ENCODE measurements at regions not wholly inside any gene's neighbourhood (a gene's known extent, or its start where the extent isn't known, plus 50 kb on each side); places are given as distances from the start of the nearest gene placed in this dataset.
A peak's percentile ranks its signal among the peaks of the same experiment; 100 is the strongest.
"Not testable (repeated sequence)": the region's sequence is repeated elsewhere in the genome, so short reads cannot be mapped to it uniquely, and the experiment has no call there.

DNA sequence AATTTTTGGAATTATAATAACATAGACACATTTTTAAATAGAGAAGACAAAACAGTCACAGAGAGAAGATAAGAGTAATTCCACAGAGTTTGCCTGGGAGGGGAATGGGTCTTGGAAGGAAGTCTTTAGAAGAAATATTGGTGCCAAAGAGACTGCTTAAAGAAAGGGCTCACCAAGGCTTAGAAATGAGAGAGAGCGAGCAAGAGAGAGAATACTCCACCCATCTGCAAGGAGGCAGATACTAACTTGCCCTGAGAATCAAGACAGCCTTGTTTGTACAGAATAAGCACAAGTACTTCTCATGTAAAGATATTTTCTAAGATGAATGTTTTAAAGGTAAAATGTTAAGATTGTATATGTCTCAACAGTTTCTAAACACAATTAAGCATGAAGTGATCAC, 165.5 kb downstream of the SLC38A4 start:
- peaks cover 19 to 31% (median 21%) of the 10 kb centered on the region in 4 donors for H3K4me1 ChIP-seq
- no peaks in the 10 kb centered on the region for H3K36me3 ChIP-seq
- 47 to 89% methylated on average over 1 of the region's 1 CpG for WGBS, 2 donors
- TF ChIP-seq POLR2AphosphoS5 (IDR thresholded peaks at IDR 0.05) (no peak), POLR2A (IDR thresholded peaks at IDR 0.05) (no peak), EP300 (IDR thresholded peaks at IDR 0.05) (no peak)
- TF ChIP-seq, protein P1, sequence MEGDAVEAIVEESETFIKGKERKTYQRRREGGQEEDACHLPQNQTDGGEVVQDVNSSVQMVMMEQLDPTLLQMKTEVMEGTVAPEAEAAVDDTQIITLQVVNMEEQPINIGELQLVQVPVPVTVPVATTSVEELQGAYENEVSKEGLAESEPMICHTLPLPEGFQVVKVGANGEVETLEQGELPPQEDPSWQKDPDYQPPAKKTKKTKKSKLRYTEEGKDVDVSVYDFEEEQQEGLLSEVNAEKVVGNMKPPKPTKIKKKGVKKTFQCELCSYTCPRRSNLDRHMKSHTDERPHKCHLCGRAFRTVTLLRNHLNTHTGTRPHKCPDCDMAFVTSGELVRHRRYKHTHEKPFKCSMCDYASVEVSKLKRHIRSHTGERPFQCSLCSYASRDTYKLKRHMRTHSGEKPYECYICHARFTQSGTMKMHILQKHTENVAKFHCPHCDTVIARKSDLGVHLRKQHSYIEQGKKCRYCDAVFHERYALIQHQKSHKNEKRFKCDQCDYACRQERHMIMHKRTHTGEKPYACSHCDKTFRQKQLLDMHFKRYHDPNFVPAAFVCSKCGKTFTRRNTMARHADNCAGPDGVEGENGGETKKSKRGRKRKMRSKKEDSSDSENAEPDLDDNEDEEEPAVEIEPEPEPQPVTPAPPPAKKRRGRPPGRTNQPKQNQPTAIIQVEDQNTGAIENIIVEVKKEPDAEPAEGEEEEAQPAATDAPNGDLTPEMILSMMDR (IDR thresholded peaks at IDR 0.05): no peak
- H3K27ac ChIP-seq: peak overlapping the region; percentile 21 to 59 (median 47)
- no peaks in the 10 kb centered on the region for H3K27me3 ChIP-seq
- H3K4me3 ChIP-seq: no peak overlapping the region
- ATAC-seq (ENCODE audit: low FRiP score in 2 of 2): no peak
- DNase-seq: no peak
- H3K9me3 ChIP-seq: no peaks in the 10 kb centered on the region

DNA sequence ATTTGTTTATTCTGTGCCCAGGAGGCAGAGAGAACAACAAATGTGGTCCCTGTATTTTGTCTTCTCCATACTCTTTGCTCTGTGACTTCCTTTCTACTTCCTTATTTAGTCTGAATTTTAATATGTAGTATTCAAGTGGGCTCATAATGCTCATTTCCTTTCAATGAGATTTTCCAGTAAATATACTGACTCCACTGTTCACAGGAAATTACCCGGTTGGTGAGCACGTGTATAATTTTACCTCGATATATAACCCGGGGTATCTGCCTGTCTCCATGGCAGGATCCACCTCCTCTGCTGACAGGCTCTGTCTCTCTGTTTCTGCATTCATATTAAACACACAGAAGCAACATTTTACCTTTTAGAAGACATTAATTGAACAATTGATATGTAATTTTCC, 166.0 kb downstream of the SLC38A4 start:
- TF ChIP-seq POLR2A (IDR thresholded peaks at IDR 0.05) (no peak), POLR2AphosphoS5 (IDR thresholded peaks at IDR 0.05) (no peak), EP300 (IDR thresholded peaks at IDR 0.05) (no peak)
- TF ChIP-seq, protein P1 (IDR thresholded peaks at IDR 0.05): no peak
- Histone ChIP-seq H3K4me1 (peaks cover 19 to 31% (median 21%) of the 10 kb centered on the region in 4 donors), H3K27me3 (no peaks in the 10 kb centered on the region), H3K9me3 (no peaks in the 10 kb centered on the region), H3K36me3 (no peaks in the 10 kb centered on the region), H3K27ac (peak overlapping the region; percentile 21 to 59 (median 47)), H3K4me3 (no peak overlapping the region)
- ATAC-seq (ENCODE audit: low FRiP score in 2 of 2) (no peak), DNase-seq (no peak)
- WGBS, 2 donors: 29 to 44% methylated on average over 4 of the region's 4 CpGs

DNA sequence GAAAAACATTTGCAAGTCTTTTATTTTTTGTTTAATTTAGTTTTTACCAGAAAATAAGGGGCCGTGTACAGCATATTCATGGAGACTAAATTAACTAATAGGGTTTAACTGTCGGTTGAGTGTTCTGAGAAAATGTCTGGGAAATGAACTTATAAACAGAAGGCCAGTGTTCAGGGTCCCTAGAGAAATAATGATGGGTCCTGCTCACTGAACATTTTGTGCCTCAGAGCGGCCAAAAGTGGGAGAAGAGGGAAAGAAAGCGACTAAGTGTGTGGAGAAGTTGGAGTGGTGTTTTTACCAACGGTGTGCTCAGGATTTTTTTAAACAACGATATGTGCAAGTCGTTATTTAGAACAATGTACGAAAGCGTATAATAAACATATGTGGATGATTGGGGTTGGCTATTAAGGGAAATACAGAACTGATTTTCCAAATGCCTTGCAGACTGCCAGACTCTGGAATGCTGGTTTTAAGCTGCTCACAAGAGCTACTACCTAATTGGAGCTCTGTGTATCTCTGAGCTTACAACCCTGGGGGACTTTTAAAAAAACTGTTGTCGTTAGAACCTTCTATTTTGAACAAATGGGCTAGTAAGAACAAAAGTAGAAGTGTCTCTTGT, 166.7 kb downstream of the SLC38A4 start:
- H3K9me3 ChIP-seq: no peaks in the 10 kb centered on the region
- TF ChIP-seq POLR2AphosphoS5 (IDR thresholded peaks at IDR 0.05) (no peak), POLR2A (IDR thresholded peaks at IDR 0.05) (no peak), EP300 (IDR thresholded peaks at IDR 0.05) (no peak)
- TF ChIP-seq, protein P1 (IDR thresholded peaks at IDR 0.05): no peak
- no peaks in the 10 kb centered on the region for H3K36me3 ChIP-seq
- peaks cover 19 to 31% (median 21%) of the 10 kb centered on the region in 4 donors for H3K4me1 ChIP-seq
- WGBS, 2 donors: 63 to 78% methylated on average over 10 of the region's 10 CpGs
- no peak for ATAC-seq (ENCODE audit: low FRiP score in 2 of 2)
- no peak for DNase-seq
- no peak overlapping the region for H3K4me3 ChIP-seq
- H3K27ac ChIP-seq: peak overlapping the region in 3 of 4 donors; percentile 36 to 59 (median 58)
- H3K27me3 ChIP-seq: no peaks in the 10 kb centered on the region

DNA sequence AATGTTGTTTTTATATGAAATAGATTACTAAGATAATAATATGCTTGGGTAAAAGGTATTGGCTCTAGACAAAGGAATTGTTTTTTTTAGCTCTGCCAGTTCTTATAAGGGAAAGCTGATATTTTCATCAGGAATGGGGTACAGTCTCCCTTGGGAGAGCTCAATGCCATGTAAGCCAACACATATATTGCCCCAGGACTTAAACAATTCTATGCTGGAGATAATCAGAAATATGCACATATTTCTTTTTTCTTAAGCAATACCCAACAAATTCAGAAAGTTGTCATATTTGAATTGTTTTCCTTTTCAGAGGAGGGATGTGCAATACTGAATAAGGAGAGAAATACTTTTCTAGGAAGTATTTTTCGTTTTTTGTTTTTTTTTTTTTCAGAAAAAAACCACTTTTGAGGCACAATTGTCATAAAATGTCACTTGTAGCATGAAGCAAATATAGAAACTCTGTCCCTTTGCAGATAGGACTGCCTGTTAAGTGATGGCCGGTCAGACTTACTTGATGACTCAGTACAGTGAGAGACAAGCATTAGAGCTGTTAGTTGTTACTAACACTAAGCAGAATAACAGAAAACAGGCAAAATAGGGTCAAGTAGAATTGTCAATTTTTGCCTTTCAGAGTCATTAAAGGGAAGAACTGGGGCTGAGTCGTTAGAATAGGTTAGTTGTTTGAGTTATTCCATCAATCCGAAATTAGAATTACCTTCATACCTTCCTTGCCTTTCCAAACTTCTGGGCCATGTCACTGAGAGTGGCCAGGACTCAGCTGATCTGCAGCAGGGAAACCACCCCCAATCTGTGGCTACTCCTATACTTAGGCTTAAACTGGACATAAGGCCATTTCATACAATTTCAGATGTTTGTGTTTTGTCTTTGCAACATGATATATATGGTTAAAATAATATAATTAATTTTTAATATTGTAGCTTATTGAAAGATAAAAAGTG, 168.1 kb downstream of the SLC38A4 start:
- no peak overlapping the region for H3K4me3 ChIP-seq
- TF ChIP-seq EP300 (IDR thresholded peaks at IDR 0.05) (no peak), POLR2AphosphoS5 (IDR thresholded peaks at IDR 0.05) (no peak), POLR2A (IDR thresholded peaks at IDR 0.05) (no peak)
- TF ChIP-seq, protein P1 (IDR thresholded peaks at IDR 0.05): no peak
- no peaks in the 10 kb centered on the region for H3K9me3 ChIP-seq
- H3K27ac ChIP-seq: peak overlapping the region in 1 of 4 donors; percentile 58
- 73 to 83% methylated on average over 4 of the region's 4 CpGs for WGBS, 2 donors
- no peaks in the 10 kb centered on the region for H3K36me3 ChIP-seq
- no peak for DNase-seq
- ATAC-seq (ENCODE audit: low FRiP score in 2 of 2): no peak
- H3K27me3 ChIP-seq: no peaks in the 10 kb centered on the region
- peaks cover 19 to 31% (median 21%) of the 10 kb centered on the region in 4 donors for H3K4me1 ChIP-seq

DNA sequence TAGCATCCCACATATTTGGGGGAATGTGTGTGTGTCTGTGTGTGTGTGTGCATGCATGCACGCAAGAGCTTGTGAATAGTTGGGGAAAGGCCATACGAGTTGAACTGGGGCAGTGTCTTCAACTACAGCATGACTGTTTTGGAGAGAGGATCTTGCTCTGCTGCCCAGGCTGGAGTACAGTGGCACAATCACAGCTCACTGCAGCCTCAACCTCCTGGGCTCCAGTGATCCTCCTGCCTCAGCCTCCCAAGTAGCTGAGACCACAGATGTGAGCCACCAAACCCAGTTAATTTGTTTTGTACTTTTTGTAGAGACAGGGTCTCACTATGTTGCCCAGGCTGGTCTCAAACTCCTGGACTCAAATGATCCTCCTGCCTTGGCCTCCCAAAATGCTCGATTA, 169.8 kb downstream of the SLC38A4 start:
- not testable (repeated sequence) for DNase-seq; H3K4me3 ChIP-seq; ATAC-seq (ENCODE audit: low FRiP score in 2 of 2); H3K27ac ChIP-seq; H3K36me3 ChIP-seq; H3K27me3 ChIP-seq; H3K9me3 ChIP-seq
- 93 to 100% methylated on average over 3 of the region's 3 CpGs for whole genome bisulfite sequencing, 2 donors
- H3K4me1 ChIP-seq: peaks cover 15 to 25% (median 16%) of the 10 kb centered on the region in 4 donors

Measured in upper lobe of left lung (tissue), 6 donors.